Left forelimb (tissue), 1 donor: ENCODE measurements at regions not wholly inside any gene's neighbourhood (a gene's known extent, or its start where the extent isn't known, plus 50 kb on each side); places are given as distances from the start of the nearest gene placed in this dataset.
"Not testable (repeated sequence)": the region's sequence is repeated elsewhere in the genome, so short reads cannot be mapped to it uniquely, and the experiment has no call there.

Source experiments
- DNase-seq: peaks from one replicate; pipeline ENCODE4 v3.0.0-alpha.2; 2018; ENCODE audit warnings: low spot score

DNA sequence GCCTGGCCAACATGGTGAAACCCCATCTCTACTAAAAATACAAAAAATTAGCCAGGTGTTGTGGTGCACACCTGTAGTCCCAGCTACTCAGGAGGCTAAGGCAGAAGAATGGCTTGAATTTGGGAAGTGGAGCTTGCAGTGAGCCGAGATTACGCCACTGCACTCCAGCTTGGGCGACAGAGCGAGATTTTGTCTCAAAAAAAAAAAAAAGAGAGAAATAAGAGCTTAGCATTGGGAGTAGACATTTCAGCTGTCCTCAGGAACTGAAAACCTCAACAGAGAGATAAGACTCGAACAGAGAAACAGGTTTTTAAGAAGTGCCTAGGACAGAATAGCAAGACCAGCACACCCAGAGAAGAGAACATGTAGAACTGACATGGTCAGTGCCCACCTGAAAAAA, 262.6 kb upstream of the RAB4A start:
- DNase-seq = not testable (repeated sequence)

DNA sequence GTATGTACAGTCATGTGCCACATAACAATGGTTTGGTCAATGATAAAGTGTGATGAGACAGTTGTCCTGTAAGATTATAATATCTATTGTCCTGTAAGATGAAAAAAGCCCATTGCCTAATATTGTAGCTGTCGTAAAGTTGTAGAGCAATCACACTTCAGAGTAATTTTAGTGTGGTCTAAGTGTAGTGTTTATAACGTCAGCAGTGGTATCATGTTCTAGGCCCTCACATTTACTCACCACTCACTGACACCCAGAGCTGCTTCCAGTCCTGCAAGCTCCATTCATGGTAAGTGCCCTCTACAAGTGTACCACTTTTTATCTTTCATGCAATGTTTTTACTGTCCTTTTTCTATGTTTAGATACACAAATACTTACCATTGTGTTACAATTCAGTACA, 259.9 kb upstream of the RAB4A start:
- no peak for DNase-seq

DNA sequence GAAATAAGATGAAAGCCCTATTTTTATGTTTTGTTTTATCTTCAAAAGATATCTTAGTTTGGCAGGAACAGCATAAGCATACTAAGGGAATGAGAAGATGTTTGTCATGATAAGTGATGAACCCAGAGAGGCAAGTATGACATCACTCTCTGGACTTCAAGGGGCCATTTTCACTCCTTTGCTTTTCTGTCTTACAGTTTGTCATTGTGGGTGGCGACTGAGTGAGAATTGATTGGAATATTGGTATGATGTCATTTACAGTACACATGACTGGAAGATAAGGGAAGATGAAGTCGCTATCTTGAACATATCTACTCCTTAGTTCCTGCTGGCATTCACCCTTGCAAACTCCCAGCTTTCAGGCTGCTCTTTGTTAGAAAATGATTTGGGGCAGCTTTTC, 258.1 kb upstream of the RAB4A start:
- no peak for DNase-seq

DNA sequence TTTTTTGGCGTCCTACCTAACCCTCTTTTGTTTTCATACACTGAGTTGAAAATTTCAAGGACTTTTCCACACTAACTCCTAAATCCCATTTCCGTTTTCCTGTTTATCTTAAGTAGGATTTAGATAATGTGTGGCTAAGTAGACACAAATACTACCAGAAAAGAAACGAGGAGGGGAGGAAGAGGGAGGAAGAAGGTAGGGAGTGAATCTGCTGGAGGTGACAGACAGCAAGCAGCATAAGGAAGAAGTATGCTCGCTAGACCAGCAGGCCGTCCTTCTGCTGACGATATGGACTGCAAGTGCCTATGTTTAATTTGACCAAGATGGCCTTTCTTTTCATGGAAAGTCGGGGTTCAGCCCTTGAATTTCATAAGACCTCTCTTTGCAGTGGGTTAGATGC, 256.9 kb upstream of the RAB4A start:
- no peak for DNase-seq

DNA sequence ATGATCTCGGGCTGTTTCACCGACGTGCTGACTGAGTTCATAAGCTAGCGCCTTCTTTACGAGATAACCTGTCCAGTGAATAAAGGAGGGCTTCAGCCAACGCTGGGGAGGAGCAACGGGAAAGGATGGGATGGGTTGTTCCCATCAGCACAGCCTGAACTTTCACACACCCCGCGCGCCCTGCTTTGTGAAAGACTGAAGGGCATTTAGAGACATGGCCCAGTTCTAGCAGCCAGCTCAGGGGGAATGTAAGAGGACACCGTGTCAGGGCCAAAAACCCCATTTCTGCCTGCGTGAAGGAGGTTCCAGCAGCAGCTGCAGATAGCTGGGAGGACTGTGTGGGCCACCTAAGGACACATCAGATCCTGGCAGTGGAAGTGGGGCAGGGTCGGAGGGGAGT, 255.1 kb upstream of the RAB4A start:
- DNase-seq = no peak

DNA sequence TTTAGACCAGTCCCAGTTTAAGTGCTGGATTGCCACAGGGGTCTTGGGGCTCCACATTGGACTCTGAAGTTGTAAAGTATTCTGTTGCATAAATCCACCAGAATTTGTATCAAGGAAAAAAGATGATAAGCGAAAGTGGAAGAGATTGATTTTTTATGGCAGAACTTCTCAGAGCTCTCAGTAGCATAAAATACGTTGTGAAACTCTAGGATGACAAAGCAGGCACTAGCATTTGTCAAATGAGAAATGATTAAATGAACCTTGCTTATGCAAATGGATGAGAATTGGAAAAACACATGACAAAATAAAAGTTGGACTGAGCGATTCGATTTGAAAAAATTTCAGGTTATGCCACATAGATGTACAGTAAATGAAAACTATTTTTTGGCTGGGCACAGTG, 253.8 kb upstream of the RAB4A start:
- DNase-seq = no peak

DNA sequence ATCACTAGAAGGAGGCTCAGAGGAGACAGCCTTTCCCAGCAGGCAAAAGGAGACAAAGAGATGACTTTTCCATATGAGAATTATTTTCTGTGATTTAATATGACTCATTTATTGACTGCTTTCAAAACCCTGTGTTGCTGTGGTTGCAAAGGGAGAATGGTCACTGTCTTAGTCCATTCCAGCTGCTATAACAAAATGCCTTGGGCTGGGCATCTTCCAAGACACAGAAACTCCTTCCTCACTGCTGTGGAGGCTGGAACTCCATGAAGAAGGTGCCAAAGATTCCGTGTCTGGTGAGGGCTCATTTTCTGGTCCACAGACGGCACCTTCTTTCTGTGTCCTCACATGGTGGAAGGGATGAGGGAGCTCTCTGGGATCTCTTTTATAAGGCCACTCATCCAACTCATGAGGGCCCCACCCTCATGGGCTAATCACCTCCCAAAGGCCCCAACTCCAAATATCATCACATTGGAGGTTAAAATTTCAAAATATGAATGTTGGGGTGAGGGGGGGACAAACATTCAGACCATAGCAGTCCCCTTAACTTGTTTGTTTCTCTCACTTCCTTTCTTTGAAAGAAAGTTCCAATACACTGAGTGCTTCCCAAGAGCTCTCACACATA, 252.1 kb upstream of the RAB4A start:
- DNase-seq = no peak

DNA sequence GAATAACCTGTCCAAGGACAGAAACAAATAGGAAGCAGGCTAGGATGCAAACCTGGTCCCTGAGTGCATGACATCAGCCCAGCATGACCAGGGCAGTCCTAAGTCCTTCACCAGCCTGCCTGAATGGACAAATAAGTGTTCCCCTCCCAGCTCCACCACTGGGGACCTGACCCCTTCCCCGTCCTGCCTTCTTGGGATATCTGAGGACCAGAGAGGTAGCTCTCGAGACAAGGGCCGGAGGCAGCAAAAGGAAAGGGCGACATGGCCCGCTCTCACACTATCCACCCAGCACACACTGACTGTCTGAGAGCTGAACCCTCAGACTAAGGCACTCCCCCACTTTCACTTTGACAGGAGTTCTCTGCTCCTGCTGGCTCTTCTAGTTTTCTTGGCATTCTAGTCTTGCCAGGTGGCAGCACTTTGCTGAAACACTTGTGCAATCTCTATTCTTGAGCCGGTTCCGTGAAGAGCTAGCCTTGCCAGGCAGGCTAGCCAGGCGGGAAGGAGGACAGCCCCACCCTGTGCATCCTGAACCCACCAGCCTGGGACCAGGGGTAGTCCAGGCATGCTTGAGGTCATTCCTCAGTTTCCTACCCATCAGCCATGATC, 251.1 kb upstream of the RAB4A start:
- no peak for DNase-seq

DNA sequence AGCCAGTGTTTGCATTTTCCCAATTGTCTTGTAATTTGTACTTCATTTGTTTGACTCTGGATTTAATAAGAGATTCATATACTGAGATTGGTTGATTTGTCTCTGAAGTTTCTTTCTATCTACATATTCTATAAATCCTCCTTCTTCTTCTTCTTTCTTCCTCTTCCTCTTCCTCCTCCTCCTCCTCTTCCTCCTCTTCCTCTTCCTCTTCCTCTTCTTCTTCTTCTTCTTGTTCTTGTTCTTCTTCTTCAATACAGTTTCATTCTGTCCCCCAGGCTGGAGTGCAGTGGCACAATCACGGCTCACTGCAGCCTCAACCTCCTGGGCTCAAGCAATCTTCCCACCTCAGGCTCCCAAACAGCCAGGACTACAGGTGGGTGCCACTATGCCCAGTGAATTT, 249.9 kb upstream of the RAB4A start:
- DNase-seq = not testable (repeated sequence)

DNA sequence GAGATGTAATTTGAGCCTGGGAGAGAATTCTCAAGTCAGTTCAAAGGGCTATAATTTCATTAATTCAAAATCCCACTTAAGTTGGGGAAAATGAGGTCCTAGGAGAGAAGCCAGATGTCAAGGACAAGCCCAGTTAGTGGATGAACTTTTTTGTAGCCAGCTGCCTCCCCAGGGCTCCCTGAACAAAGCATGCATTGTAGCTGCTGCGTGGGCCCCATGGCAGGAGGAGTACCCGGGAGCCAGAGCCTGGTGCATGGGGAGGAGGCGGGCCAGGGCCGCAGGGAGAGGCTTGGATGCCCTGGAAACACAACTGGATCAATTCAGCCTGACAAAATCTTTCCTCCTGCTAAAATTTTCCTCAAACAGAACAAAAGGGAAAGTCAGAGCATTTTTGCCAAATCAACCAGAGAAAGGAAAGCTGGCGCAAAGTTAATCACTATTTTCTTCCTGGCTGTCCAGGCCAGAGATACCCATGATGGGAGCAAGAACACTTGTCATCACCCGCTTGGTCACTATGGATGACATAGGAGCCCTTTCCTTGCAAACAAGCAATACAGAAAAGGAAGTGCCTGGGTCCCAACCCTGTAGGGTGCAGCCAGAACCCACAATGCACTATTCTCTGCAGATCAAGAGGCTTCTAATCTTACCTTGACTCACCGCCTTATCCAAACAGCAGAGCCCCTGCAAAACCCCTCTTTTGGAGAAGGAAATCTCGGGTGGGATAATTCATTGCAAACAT, 248.1 kb upstream of the RAB4A start:
- no peak for DNase-seq

DNA sequence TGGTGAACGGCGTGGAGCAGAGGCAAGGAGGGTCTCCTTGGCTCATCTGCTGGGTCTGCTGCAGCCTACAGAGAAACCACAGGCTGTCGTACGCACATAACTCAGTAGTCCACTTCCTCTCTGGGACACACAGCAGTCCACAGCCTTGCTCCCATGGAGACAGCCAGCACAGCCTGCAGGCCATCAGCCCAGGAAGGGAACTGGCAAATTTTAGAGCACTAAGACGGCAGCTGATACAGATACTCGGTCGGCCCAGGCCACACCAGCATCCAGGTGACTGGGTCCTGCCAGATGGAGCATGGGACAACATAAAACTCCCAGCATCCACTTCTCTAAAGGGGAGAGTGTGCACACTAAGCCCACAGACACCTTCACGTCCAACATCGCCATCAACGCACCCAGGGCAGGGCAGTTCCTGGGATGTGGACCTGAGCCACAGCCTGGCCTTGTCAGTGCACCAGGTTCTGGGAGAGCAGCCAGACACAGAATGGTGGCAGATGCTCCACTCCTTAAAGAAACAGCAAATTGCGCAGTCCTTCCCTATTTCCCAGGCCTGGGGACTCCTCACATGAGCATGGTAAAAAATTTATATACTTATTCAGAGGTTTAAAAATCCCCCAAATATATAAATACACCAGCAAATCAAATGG, 247.1 kb upstream of the RAB4A start:
- DNase-seq = no peak

DNA sequence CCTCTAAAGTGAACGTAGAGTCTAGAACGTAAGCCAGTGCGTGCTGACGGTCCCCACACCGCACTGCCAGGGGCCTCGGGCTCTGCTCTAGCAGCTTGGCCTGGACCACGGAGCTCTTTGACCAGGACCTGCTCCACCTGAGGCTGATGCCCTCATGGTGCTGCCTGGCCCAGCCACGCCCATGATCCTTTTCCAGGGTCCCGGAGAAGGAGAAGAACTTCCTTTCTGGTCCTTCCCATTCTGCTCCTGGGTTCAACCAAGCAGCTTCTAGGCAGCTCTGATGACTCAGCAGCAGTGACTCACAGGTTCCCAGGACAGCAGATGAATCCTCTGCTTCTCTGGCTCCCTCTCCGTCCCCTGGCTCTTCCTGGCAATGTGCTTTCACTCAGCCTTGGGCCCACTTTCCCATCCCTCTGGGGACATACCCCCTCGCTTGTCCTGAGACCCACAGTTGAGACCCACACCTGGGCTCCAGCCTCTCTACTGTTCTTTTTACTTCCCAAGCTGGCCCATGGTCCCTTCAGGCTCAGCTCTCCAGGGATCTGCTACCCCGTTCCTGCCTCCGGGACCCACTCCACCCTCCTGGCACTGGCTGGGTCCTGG, 246.3 kb upstream of the RAB4A start:
- DNase-seq = no peak

DNA sequence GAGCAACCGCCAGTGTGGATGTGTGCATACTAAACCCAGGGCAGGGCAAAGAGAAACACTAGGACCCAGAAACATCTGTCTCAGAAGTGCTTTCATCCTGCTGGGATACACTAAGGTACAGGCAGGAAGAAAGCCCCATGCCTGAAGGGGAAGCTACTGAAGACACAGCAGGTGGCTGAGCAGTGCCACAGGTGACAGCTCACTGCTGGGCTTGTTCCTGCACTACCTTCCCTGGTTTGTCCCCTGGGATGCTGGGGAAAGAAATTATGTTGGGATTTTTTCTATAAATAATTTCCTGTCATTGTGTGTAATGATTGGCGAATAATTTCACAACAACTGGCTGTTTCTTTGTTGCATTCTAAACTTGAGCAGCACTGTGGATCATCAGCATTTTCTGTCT, 245.3 kb upstream of the RAB4A start:
- no peak for DNase-seq

DNA sequence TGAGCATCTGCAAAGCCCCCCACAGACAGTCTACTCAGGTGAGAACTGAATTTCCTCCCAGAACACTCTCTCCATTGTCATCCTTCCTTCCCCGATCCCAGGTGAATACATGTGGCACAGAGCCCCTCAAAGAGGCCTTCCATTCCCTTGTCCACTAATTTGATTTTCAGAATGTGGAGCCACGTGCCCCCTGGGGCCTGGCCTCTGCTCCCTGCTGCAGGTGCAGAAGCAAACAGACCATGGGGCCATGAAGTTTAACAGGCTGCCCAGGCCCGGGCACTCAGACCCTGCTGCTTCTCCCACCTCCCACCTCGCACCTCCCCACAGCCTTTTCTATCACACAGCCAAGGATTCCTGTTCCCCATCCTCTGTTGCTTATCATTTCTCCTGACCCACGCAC, 243.8 kb upstream of the RAB4A start:
- DNase-seq = no peak

DNA sequence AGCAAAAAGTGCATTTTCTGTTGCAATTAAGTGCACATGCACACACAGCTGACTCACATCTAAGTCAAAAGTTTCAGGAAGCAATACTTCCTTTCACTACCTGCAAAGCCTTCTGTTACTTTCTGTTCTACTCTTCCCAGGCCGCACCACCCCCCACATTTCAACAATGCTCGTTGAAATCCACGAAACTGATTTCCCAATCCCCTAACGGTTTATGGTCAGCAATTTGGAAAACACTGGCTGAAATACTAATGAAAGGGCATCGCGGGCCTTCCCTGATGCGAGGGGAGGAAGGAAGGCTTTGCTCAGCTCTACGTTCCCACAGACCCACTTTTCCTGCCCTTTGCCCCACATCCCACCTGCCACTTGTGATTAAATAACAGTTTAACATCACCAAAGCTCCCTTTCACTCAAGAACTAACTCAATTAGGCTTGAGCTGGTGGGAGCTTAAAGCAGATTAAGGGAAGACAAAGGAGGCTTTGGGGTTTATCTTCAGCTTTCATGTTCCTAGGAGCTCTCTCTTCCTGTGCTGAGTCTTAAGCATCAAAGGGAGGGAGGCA, 243.2 kb upstream of the RAB4A start:
- no peak for DNase-seq

DNA sequence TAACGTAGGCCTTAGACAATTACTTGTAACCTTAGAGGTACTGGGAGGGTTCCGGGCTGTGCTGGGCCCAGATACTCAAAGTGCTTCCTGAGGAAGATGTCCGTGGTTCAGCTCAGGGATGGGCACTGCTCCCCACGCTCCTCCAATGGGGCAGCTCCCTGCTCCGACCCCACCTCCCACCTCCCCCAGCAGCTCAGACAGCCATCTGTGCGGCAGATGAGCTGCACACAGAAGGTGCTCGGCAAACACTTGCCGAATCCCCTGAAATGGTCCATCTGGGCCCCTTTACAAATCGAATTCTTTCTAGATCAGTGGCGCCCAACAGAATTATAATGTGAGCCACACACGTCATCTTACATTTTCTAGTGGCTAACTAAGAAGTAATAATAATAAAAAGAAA, 242.4 kb upstream of the RAB4A start:
- no peak for DNase-seq

DNA sequence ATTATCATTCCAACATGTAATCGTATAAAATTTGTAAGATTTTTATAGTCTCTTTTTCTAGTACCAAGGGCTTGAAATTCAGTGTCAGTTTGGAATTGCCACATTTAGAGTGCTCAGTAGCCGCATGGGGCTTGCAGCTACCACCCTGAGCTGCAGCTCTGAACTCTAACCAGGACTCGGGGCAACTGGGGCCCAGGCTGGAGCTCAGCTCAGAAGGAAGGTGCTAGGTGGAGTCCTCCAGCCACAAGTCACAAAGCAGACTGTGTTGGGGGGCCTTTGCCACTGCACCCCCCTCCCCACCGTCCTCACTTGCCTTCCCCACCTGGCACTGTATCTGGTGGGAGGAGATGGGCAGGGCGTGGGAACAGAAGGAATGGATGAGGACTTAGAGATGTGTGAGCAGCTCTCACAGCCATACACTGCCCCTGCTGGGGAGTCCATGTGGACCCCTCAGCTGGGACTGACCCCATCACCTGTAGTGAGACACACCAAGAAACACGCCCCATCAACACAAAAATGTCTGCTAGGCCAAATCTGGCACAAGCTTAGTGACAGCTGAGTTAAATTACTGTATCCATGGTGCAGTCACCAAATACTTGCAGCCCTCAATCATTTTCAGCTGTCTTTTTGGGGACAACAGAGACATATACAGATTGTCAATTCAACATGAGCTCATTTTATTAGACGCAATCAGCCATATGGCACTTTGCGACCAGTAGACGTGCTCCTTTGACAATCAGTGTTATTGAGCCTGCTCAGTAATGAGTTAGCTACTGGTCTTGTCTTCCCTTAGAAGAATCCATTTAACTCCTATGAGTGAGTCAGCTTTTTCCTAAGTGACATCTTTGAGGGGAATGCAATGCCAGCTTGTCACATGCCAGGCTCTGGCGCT, 241.7 kb upstream of the RAB4A start:
- DNase-seq = no peak

DNA sequence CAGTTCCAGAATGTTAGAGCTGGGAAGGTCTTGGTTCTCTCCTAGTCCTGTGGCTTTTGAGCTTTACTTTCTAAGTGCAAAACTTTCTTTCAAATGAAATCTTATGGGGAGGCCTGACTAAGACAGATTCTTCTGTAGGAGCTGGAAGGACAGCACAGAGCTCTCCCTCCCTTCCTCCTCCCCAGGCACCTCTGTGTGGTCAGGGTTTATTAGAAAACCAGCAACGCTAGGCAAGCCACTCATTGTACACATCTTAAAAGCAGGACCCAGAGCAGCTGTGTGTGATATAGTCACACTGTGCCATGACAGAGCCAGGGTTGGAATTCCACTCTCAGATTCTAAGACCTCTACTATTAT, 241.1 kb upstream of the RAB4A start:
- DNase-seq = no peak

DNA sequence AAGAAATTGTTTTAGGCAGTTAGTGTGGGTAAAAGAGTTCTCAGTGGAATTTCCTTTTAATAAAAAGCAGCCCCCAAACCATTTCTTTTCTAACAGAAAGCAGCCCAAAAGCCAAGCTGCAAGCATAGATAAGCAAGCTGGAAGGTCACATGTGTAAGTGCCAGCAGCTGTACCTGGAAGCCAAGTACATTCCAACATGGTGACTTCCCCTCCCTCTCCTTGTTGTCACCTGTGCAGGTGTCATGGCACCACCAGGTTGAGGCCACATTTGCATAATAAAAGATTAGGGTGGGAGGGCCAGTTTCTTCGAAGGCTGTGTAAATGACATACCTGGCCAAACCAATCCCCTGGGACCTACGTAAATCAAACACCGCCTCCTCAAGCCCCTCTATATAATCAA, 240.3 kb upstream of the RAB4A start:
- no peak for DNase-seq

DNA sequence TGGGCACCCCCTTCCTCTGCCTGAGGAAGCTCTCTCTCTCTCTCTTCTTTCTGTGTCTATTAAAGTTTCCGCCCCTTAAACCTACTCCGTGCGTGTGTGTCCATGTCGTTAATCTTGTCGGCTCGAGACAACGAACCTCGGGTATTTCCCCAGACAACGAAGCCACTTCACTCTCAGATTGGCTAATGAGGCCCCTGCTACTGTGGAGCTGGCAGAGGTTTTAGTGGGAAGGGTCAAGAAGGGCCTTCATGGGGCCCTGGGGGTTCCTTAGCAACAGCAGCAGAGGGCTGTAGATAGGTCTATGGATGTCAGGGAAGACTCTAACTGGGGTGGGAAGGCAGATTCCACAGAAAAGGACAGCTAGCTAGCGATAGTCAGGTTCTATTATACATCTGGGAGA, 239.8 kb upstream of the RAB4A start:
- DNase-seq = no peak
